Testis (tissue), 2 donors: ENCODE measurements at regions not wholly inside any gene's neighbourhood (a gene's known extent, or its start where the extent isn't known, plus 50 kb on each side); places are given as distances from the start of the nearest gene placed in this dataset.

Source experiments
- POLR2A ChIP-seq: fragments of 450-650 bp; IDR thresholded peaks from one replicate; pipeline ENCODE4 v1.6.1; 2017; ENCODE audit warnings: antibody characterized with exemption, mild to moderate bottlenecking, moderate library complexity
- TF ChIP-seq, protein P1 (sequence below), 3 experiments: fragments of 450-650 bp in 2 of 3; fragments of 200-600 bp in 1 of 3; sonication (generic) in 1 of 3; IDR thresholded peaks; one replicate each; pipeline ENCODE4 v1.5.1; 2016 to 2019; ENCODE audit warnings: antibody characterized with exemption in 3 of 3, mild to moderate bottlenecking in 2 of 3, moderate library complexity in 1 of 3

DNA sequence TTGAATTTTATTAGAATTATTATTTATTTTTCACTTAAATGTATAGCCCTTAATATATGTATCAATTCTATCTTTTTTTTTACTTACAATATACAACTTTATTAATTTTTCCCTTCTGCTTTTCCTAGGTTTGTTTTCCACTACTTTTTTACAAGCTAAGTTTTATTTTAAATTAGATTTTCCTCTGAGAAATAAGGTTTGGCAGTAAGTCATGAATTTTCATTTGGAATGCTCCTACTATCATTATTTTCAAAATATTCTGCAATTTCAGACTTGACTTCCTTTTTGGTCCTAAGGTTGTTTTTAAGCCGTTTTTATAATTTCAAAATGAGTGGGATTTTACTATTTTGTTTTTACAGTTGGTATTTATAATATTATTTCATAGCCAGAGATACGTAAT lies 222.8 kb upstream of the PIEZO2 start:
- TF ChIP-seq, protein P1, sequence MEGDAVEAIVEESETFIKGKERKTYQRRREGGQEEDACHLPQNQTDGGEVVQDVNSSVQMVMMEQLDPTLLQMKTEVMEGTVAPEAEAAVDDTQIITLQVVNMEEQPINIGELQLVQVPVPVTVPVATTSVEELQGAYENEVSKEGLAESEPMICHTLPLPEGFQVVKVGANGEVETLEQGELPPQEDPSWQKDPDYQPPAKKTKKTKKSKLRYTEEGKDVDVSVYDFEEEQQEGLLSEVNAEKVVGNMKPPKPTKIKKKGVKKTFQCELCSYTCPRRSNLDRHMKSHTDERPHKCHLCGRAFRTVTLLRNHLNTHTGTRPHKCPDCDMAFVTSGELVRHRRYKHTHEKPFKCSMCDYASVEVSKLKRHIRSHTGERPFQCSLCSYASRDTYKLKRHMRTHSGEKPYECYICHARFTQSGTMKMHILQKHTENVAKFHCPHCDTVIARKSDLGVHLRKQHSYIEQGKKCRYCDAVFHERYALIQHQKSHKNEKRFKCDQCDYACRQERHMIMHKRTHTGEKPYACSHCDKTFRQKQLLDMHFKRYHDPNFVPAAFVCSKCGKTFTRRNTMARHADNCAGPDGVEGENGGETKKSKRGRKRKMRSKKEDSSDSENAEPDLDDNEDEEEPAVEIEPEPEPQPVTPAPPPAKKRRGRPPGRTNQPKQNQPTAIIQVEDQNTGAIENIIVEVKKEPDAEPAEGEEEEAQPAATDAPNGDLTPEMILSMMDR (IDR thresholded peaks at IDR 0.05) = no peak
- TF ChIP-seq POLR2A = no peak
